Nephron progenitor cell (in vitro differentiated cells): ENCODE measurements at regions not wholly inside any gene's neighbourhood (a gene's known extent, or its start where the extent isn't known, plus 50 kb on each side); places are given as distances from the start of the nearest gene placed in this dataset.

ENCODE experiments used
- DNase-seq: peaks from one replicate; pipeline ENCODE4 v3.0.0; 2021
- H3K27ac Mint-ChIP-seq: 2 replicates; pipeline ENCODE4 v1.8.0; 2021; ENCODE audit warnings: mild to moderate bottlenecking, moderate library complexity, mixed read lengths
- H3K27me3 Mint-ChIP-seq: 2 replicates; pipeline ENCODE4 v1.8.0; 2021; ENCODE audit warnings: mild to moderate bottlenecking, low read depth, mixed read lengths; ENCODE audit not compliant: poor library complexity
- H3K36me3 Mint-ChIP-seq: 2 replicates; pipeline ENCODE4 v1.8.0; 2021; ENCODE audit warnings: low read depth, mixed read lengths
- H3K4me1 Mint-ChIP-seq: 2 replicates; pipeline ENCODE4 v1.8.0; 2021; ENCODE audit warnings: mixed read lengths
- H3K4me3 Mint-ChIP-seq: 2 replicates; pipeline ENCODE4 v1.8.0; 2021; ENCODE audit warnings: mild to moderate bottlenecking, moderate library complexity, mixed read lengths
- H3K9me3 Mint-ChIP-seq: 2 replicates; pipeline ENCODE4 v1.8.0; 2021; ENCODE audit warnings: mild to moderate bottlenecking, moderate library complexity, mixed read lengths
- TF ChIP-seq, protein P1 (sequence below): fragments of 200-600 bp; sonication (generic); IDR thresholded peaks from 2 replicates; pipeline ENCODE4 v1.5.0; 2021; ENCODE audit warnings: antibody characterized with exemption

DNA sequence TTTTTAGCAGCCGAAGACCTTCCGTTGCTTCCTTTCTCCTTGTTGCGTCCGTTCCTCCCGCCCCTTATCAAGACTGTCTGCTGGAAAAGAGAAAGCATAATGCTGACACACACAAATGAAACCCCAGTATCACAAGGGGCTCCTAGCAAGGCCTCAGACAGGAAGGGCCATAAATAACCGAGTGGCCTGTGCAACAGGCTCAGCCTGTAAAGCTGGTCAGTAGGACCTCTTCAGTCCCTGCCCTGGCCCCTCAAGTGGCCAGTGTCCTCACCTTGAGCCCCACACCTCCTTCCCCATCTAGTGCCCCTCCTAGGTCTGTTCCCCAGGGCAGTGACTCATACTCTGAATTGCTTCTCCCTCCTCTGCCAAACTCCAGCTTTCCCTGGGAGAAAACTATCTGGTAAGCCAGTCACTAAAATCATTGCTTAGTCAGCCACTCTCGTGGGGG, 174.6 kb upstream of the IL12B start:
- peak; percentile 18 for DNase-seq
- H3K27me3 Mint-ChIP-seq = no peaks in the 10 kb centered on the region
- TF ChIP-seq, protein P1, sequence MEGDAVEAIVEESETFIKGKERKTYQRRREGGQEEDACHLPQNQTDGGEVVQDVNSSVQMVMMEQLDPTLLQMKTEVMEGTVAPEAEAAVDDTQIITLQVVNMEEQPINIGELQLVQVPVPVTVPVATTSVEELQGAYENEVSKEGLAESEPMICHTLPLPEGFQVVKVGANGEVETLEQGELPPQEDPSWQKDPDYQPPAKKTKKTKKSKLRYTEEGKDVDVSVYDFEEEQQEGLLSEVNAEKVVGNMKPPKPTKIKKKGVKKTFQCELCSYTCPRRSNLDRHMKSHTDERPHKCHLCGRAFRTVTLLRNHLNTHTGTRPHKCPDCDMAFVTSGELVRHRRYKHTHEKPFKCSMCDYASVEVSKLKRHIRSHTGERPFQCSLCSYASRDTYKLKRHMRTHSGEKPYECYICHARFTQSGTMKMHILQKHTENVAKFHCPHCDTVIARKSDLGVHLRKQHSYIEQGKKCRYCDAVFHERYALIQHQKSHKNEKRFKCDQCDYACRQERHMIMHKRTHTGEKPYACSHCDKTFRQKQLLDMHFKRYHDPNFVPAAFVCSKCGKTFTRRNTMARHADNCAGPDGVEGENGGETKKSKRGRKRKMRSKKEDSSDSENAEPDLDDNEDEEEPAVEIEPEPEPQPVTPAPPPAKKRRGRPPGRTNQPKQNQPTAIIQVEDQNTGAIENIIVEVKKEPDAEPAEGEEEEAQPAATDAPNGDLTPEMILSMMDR = no peak
- H3K4me3 Mint-ChIP-seq = peak overlapping the region; percentile 4
- H3K9me3 Mint-ChIP-seq = peaks cover 7% of the 10 kb centered on the region
- peak overlapping the region; percentile 85 for H3K27ac Mint-ChIP-seq
- H3K36me3 Mint-ChIP-seq = no peaks in the 10 kb centered on the region
- H3K4me1 Mint-ChIP-seq = peaks cover 45% of the 10 kb centered on the region

DNA sequence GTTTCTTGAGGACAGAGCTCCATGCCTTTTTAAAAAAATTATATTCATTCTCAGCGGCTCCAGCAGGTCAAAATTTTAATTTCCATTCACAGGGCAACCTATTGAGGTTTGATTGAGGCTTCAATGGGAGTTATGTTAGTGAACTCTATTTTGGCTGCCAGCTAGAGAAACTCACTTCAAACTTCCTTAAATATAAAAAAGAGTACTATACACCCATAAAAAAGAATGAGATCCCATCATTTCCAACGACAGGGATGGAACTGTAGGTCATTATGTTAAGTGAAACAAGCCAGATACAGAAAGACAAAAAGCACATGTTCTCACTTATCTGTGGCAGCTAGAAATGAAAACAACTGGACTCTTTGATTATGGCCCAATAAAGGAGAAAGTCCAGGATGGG, 176.8 kb upstream of the IL12B start:
- H3K27me3 Mint-ChIP-seq = no peaks in the 10 kb centered on the region
- H3K4me1 Mint-ChIP-seq = peaks cover 67% of the 10 kb centered on the region
- DNase-seq = no peak
- peaks cover 3% of the 10 kb centered on the region for H3K9me3 Mint-ChIP-seq
- no peaks in the 10 kb centered on the region for H3K36me3 Mint-ChIP-seq
- no peak overlapping the region for H3K27ac Mint-ChIP-seq
- TF ChIP-seq, protein P1 = no peak
- H3K4me3 Mint-ChIP-seq = no peak overlapping the region

DNA sequence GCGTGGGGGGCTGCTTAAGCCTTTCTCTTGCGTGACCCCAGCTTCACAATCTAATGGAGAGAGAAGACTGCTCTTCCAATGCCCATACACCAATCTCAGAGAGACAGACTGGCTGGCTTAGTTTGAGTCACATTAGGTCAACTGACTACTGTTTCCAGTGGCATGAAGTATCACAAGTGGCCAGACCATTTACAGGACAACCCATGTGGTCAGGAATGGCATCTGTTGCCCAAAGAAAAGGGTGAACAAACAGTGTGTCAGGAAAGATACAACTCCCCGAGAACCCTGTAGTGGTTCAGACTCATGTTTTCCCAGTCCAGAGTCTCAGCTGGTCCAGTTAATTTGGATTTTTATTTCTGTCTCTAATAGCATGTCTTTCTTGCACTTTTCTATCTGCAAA, 177.4 kb upstream of the IL12B start:
- no peaks in the 10 kb centered on the region for H3K36me3 Mint-ChIP-seq
- H3K27me3 Mint-ChIP-seq = no peaks in the 10 kb centered on the region
- H3K4me1 Mint-ChIP-seq = peaks cover 68% of the 10 kb centered on the region
- DNase-seq = no peak
- H3K9me3 Mint-ChIP-seq = no peaks in the 10 kb centered on the region
- H3K27ac Mint-ChIP-seq = no peak overlapping the region
- TF ChIP-seq, protein P1 = no peak
- H3K4me3 Mint-ChIP-seq = no peak overlapping the region

DNA sequence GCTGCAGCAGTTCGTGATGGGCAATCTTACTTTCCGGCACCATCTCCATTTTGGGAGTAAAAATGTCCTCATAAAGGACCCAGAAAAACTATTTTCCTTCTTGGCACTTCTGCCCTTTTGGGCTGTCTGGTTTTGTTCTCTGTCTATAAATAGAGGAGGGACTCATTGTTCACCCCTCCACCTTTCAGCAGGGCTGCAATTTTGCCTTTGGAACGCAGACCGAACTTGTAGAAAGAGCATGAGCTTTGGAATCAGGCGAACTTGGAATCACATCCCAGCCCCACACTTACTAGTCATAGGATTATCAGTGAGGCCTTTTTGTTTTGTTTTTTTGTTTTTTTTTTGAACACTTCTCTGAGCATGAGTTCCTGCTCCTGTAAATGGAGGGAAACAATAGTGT, 178.1 kb upstream of the IL12B start:
- no peak overlapping the region for H3K27ac Mint-ChIP-seq
- no peaks in the 10 kb centered on the region for H3K27me3 Mint-ChIP-seq
- no peaks in the 10 kb centered on the region for H3K9me3 Mint-ChIP-seq
- H3K4me1 Mint-ChIP-seq = peaks cover 68% of the 10 kb centered on the region
- no peak for DNase-seq
- TF ChIP-seq, protein P1 = no peak
- H3K4me3 Mint-ChIP-seq = no peak overlapping the region
- H3K36me3 Mint-ChIP-seq = no peaks in the 10 kb centered on the region

DNA sequence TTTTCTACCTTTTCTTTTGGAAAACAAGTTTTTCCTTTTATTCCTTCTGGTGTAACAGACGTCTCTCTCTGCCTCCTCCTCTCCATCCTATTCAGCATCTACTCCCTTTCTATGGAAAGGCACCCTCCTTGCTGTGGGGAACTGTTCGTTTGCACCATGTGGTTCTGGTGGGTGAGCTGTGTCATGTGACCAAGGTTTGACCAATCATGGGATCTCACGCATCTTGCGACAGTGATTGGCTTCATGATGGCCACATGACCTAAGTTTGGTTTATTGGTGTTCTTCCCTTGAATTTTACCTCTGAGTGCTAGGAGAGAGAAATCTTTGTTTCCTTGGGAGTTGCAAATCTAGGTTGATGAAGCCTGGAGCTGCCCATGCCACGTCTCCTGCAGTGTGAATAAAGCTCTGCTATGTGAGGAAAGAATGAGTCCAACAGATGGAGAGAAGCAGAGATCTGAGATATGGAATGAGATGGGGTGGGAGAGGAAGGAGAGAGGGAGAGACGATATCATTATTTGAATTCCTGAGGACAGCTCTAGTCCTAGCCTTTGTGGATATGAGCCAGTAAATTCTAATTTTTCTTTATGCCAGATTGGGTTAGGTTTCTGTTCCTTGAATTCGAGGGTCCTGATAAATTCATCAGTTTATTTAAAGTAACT, 178.8 kb upstream of the IL12B start:
- Mint-ChIP-seq H3K4me3 (no peak overlapping the region), H3K36me3 (no peaks in the 10 kb centered on the region), H3K9me3 (no peaks in the 10 kb centered on the region), H3K27me3 (no peaks in the 10 kb centered on the region), H3K27ac (no peak overlapping the region), H3K4me1 (peaks cover 68% of the 10 kb centered on the region)
- no peak for DNase-seq
- TF ChIP-seq, protein P1 = no peak

DNA sequence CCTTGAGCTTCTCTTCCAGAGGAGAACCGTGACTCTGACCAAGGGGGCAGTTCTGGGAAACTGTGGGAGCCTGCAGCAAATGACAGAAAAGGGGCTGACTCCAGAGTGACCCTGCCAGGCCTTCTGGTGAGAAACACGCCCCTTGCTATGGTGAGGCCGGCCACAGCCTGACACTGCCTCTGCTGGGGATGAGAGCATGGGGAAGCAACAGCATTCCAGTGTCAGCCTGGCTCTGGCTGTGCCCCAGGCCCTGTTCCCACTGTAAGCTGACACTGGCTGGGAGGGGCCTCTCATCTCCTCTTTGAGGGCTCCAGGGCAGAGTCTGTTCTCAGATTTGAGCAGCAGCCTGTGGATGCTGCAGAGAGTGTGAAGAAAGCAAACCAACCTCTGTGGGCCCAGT, 180.0 kb upstream of the IL12B start:
- Mint-ChIP-seq H3K36me3 (no peaks in the 10 kb centered on the region), H3K27ac (peak overlapping the region; percentile 91), H3K27me3 (peaks cover 4% of the 10 kb centered on the region), H3K4me1 (peaks cover 67% of the 10 kb centered on the region), H3K9me3 (no peaks in the 10 kb centered on the region), H3K4me3 (peak overlapping the region; percentile 35)
- TF ChIP-seq, protein P1 = no peak
- peak; percentile 83 for DNase-seq
